Activated naive CD4-positive, alpha-beta T cell treated with anti-CD3 and anti-CD28 coated beads, Interleukin-2, amount 50 U/mL, for 16 hours (primary cell): ENCODE measurements at regions not wholly inside any gene's neighbourhood (a gene's known extent, or its start where the extent isn't known, plus 50 kb on each side); places are given as distances from the start of the nearest gene placed in this dataset.

Source experiments
- DNase-seq: peaks from one replicate; pipeline ENCODE4 v3.0.0-alpha.2; 2020

DNA sequence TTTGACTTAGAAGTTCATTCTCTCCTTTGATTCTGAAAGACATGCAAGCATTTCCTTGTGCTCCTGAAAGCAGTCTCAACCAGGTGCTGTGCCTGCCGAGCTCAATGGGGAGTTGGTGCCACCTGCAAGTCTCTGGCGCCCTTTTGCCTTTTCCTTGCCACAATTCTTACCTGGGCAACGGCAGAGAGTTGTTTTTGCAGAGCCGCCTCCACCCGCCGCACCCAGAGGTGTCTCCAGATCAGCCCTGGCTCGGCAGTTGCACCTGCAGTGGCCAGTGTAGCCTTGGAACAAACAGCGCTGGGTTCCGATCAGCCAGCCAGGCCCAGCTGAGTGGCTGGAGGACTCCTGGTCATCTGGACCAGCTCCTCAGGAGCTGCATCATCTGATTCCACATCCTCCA, 262.9 kb downstream of the IRX2 start:
- DNase-seq: no peak

DNA sequence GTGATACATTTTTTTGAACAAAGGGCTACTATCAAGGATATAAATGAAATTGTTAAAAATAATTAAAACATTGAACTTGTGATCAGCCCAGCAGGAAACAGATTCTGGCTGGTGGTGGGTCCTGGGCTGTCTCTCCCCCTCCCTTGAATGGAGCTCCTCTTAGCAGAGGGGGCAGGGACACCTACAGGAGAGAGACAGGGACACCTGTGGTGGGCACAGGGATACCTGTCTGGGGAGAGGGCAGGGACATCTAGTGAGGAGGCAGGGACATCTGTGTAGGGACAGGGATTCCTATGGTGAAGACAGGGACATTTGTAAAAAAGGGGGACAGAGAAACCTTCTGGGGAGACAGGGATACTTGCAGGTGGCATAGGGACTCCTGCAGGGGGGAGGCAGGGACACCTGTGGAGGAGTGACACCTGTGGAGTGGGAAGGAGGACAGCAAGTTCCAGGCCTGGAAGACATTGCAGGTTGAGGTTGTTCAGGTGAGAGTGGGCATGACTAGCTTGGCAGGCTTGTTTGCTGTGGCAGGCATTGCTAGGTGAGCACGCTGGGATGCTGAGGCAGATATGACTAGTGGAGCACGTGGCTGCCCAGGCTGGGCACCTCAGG, 264.2 kb downstream of the IRX2 start:
- no peak for DNase-seq

DNA sequence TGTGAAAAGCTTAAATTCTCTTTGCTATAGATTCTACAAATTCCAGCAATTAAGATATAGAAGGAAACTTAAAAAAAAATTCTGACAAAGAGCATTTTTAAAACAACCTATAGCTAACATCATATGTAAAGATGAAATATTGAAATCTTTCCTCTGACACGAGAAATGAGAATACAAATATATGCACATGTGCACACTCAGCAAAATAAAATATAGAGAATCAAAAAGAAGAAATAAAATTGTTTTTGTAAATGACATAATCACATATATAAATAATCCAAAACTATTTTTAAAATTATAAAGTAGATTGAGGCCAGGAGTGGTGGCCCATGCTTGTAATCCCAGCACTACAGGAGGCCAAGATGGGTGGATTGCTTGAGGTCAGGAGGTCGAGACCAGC, 265.1 kb downstream of the IRX2 start:
- DNase-seq: no peak

DNA sequence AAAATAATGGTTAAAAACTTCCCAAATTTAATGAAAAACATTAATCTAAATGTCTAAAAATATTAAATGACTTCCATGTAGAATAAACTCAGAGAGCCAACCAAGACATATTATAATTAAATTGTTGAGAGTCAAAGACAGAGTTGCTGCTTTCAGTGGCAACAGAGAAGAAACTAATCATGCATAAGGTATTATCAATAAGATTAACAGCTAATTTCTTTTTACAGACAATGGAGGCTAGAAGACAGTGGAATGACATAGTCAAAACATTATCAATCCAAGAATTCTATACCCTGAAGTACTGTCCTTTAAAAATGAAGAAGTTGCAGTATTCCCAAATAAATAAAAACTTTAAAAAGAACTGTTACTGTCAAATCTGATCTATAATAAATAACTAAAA, 268.7 kb downstream of the IRX2 start:
- DNase-seq: no peak

DNA sequence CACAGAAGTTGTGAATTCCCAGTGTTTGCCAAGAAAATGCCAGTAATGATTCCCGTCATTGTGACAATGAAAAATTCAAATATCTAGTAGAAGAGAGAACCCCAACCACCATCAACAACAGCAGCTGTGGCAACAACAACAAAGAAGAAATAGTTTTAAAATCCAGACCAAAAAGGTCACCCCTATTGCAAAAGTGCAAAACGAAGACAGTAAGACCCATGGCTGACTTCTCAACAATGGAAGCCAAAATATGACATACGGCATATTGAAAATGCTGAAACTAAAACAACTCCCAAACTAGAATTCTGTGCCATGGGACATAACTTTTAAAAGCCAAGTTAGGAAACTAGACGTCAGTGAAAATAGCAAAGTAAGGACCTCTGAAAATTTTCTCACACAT, 270.6 kb downstream of the IRX2 start:
- DNase-seq: no peak

DNA sequence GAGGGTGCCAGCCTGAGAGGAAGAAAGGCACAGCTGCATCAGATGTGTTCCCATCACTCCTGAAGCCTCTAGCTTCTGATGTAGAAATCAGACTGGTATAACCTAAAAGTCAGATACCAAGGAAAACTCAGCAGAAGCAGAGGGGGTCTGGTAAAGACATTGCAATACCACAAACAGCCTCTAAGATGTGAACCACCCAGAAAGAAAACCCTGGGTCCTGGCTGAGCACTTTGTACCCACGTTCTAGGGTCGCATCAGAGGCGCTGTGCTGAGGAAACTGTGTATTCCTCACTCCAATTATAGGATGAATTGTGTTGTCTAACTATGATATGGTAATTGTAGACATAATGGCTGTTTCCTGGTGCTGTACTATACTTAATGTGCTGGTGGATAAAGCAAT, 275.6 kb downstream of the IRX2 start:
- DNase-seq: no peak

DNA sequence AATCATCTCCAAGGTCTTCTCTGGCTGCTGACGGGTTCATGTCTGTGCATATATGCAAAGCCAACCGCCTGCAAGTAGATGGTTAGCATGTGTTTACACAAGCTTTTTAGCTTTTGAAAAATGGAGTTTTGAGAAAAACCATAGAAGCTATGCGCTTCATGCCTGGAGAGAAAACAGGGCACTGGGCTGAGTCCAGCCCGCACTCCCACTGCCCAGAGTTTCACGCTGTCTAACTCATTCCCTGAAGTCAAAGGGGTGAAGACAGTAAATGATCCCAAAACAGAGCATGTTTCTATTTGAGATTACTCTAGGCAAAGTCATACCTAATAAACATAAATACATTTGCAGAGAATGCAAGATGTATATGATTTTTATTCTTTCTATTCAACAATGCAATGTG, 278.8 kb downstream of the IRX2 start:
- no peak for DNase-seq

DNA sequence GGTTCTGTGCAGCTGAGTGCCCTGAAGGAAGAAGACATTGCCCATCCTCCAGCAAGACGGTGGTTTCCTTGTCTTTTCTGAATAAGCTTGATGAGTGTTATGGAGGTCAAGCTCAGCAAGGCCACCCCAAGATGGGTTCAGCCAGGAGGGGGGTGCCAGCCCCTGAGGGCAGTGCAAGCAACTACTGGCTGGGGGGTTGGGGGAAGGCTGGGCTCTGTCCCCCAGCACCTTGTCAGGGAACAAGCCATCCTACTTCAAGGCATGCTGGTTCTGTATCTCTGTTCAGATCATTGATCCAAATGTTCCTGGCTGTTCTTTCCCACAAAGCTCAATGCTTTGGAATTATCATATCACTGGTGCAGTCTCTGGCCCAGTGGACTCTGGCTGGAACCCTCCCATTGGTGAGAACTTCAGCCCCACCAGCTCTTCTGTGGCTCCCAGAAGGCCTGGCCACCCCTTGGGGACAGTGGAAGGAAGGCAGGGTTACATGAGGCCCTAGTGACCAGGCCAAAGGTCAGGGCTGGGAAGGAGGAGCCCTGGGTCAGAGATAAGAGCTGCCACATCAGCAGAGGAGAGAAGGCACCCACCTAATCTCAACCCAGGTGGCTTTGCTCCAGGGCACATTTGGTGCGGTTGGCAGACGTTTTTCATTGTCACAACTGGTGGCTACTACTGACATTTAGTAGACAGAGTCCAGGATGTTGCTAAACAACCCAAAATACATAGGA, 280.2 kb downstream of the IRX2 start:
- DNase-seq: no peak

DNA sequence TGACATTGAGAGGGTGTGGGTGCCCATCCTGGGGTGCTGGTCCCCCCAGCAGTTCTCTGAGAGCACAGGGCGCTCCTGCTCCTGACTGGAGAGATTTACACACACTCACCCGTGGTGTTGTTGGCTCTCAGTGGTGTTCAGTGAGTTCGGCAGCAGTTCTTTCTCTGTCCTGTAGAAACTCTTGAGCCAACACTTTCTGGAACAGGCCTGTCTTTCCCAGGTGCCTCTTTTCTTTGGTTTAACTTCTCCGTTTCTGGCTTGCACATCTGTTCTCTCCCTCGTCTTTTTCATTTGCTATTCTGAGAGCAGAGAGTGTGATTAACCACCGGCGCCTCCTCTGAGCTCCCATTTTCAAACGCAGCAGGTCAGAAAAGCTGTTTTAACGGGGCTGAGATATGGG, 284.5 kb downstream of the IRX2 start:
- no peak for DNase-seq

DNA sequence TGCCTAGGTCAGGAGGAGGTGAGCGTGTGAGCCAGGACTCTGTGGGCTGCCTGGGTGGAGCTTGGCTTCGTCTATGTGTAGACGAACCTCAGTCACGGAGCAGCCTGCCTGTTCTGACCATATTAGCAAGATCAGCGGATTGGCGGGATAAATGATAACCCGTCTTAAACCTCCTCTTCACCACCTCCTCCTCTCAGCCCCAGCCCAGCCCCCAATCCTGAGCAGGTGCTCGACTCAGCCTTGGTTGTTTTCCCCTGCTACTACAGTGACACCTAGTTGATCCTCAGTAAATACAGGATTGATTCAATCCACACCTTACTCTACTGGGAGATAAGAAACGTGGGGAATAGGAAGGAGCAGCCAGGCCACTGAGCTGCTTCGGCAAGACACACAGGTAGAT, 286.1 kb downstream of the IRX2 start:
- no peak for DNase-seq

DNA sequence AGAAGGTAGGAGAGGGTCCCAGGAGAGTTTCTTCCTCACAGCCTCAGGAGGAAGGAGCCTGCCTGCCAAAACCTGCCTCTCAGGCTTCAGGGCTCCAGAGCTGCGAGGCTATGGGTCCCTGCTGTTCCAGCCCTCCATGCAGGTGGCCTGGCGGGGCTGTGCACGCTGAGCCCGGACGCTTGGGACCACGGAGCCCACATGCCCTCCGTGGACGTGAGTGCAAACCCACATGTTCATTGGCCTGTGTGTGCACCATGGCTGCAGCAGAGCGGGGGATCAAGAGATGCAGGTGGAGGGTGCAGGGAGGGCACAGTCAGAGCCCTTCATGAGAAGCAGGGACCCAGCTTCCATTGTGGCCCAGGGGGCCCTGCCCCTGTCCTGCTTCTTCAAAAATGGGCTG, 287.3 kb downstream of the IRX2 start:
- no peak for DNase-seq

DNA sequence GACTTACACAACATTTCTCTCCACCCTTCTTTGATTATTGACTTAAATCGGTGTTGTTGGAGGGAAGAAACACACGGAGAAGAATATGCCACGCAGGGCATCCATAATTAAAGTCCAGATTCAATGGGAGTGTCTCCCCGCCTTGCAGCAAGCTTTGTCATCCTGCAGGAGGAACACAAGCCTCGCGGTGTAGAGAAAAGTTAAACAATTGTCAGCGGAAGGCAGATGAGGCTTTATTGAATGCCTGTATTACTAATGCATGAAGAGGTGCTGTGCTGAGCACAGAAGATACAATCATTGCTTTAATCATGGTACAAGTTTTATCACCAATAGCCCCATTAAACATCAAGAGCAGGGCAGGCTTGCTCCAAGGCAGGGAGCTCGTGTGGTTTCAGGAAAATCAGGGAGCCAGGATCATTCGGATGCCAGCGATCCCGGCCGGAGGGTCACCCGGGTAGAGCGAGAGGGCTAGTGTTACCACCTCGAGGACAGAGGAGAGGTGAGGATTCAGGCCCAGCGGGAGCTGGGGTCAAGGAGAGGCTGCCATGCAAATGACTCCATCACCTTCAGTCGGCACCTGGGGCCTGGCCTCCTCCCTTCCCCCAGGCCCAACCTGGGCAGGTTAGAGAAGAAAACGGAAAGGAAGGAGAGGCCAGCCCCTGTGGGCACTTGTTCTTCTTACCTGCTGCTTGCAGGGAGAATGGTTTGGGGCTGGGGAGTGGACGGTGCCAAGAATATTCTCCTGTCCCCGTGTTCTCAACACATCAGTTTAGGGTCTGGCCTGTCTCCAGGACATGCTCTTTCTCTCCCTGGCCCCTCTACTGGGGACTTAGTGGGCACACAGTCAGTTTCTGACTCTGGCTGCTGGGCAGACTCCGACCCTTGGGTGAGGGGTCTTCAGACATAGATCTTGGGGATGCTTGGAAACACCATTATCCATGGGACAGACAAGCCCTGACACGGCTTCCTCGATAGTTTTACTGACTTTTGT, 289.5 kb downstream of the IRX2 start:
- no peak for DNase-seq

DNA sequence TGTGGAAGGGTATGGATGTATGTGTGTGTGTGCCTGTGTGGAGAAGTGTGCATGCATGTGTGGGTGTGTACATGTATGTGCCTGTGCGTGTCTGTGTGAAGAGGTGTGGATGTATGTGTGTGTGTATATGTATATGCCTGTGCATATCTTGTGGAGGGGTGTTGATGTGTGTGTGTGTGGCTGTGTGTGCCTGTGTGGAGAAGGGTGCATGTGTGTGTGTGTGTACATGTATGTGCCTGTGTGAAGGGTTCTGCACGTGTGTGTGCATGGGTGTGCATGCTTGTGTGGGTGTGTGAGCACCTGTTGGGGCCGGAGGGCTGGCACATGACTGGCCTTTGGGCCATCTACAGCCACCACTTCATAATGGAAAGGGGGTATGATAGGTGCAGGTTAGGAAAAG, 291.4 kb downstream of the IRX2 start:
- no peak for DNase-seq

DNA sequence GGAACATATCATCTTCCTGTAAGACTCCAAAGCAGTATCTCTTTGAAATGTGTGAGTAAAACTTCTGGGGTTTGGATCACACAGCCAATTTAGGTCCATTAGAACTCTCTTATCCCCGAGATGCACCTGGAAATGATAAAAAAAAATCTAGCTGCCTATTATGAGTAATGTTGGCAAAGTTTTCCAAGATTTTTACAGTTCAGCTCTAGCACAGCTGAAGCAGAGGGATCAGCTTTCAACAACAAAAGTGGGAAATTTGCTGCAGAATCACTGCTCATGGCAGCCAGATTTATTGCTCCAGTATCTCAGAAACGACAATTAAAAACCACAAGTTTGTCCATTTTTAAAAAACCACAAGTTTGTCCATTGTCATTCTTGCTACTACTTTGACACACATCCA, 292.2 kb downstream of the IRX2 start:
- DNase-seq: no peak

DNA sequence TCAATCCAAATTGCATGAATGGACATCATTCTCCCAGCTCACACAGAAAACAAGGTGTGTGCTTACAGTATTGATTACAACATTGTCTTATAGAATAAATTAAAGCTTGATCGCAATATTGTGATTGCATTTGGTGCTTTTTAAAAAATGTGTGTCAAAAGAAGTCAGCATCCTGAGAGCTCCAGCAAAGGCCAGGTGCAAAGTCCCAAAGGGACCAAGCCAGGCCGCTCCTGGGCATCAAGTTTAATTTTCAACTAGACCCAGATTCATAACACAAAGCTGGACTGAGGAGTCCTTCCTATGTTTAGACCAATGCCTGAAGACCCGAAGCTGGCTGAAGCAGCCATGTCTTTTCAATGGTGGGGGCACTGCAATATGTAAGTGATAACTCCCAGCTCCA, 295.6 kb downstream of the IRX2 start:
- DNase-seq: no peak

DNA sequence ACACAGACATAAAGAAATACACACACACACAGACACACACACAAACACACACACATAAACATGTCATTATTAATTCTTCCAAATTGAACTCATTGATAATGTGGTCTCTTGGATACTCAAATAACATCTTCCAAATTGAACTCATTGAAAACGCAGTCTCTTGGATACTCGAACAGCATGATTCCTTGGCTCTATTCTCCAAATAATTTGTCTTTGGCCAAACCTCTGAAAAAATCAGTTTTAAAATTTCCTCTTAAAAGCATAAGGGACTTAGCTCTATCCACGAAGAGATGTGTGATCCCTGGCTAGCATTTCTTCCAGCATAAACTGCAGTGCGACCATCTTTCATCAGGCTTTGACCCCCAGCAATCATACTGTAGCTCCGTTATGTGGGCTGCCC, 296.6 kb downstream of the IRX2 start:
- no peak for DNase-seq

DNA sequence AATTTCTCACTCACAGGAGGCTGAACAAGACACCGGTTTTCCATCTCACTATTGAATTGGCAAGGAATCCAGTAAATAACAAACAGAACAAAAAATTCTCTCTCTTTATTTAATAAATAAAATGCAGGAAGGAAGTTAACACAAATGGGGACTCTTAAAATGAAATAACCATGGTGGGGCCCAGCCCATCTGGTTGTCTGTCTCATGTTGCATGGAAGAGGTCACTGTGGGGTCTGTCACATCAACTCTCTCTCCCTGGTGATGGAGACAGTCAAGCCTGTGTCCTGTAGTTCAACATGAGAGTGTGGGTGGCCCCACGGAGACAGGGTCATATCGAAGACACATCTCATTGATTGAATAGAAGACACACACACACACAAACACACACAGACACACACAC, 297.7 kb downstream of the IRX2 start:
- DNase-seq: no peak

DNA sequence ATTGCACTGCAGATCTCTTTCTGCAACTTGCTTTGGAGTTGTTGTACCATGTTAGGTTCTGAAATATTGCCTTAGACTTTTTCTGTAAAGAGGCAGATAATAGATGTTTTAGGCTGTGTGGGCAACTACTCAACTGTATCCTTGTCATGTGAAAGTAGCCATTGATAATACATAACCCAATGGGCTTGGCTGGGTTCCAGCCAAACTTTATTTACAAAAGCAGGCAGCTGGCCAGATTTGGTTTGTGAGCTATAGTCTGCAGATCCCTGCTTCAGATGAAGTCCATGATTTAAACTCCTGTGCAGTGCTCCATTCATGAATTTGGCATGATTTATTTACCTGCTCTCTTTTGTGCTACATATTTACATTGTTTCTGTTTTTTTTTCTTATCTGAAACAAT, 300.4 kb downstream of the IRX2 start:
- DNase-seq: no peak

DNA sequence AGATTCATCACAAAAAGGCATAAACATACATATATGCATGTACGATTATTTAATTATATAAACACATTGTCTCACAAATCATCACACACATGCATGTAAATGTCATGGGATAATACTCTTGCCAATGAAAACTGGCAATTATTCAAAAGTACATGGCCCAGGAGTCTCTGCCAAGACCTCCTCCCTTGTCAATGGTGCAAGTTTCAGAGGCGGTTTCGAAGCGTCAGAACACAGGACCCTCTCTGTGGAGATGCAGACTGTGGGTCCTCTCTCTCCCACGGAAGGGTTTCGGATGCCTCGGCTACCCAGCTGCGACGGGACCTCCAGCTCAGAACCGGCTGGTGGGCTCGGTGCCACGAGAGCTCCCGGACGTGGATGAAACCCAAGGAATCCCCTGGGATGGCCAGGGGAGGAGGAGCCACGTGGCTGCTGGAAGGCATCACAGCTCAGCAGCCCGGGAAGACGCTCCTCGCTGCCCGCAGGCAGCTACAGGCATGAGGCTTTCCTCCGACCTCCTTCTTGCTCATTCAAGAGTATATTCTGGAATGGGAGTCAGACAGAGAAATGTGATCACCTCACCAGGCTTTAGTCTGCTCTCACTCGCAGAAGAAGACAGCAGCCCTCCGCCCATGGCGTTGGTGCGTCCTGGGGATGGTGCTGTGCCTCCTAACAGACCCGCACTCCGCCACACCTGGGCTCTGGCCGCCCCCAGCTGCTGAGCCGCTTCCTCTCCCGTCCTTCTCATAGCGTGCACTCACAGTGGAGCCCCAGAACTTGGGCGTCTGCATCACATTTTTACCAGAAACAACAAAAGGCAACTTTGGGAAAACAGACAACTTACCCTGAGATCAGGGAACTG, 308.8 kb downstream of the IRX2 start:
- DNase-seq: no peak

DNA sequence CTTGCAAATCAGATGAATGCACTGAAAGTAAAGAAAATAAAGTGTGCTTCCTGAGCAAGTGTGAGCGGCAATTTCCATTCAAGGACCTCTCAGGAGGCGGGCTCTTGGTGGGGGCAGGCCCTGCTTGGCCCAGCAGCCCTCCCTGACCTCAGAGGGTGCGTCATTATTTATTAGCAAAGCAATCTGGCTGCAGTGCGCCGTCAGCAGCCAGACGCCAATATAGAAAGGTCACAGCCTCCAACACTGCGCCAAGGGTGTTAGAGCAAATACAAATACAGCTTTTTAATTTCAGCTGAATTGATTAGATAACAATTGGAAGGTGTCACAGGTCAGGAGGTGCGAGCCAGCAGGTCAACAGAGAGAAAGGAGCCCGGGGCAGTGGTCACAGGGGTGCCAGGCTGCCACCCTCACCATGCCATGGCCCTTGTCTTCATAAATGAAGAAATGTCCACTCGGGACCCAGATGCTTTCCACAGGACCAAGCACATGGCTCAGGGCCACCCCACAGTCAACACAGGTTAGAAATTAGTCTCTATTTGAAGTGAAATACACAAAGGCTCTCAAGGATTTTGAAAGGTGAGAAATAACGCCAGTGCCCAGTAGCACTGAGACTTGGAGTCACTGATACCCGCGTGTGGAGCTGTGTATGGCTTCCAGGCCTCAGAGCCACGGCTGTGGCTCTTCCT, 309.8 kb downstream of the IRX2 start:
- DNase-seq: no peak

DNA sequence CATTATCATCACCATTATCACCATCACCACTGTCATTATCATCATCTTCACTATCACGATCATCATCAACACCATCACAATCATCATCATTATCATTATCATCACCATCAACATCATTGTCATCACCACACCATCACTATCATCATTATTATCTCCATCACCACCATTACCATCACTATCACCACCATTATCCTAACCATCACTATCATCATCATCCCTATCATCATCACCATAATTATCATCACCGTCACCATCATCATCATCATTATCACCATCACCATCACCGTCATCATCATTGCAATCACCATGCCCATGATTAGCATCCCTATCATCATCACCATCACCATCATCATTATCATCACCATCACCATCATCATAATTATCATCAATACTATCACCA, 311.9 kb downstream of the IRX2 start:
- no peak for DNase-seq

DNA sequence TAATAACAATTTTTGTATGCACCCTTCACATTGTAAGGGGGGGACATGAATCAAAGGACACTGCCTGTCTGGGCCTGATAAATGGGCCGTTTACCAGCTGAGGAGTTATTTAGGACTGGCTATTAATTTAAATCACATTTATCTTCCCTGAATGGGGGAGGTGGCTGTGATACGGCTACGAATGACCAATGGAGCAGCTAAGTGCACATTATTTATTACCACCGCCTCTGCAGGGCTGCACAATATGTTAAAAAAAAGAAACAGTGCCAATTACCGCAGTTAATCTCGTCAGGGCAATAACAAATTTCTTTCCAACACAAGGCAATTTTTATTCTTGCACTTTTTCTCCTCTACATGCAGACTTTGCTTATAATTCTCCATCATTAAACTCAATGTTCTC, 318.4 kb downstream of the IRX2 start:
- no peak for DNase-seq
